ENCODE measurements at regions not wholly inside any gene's neighbourhood (a gene's known extent, or its start where the extent isn't known, plus 50 kb on each side); places are given as distances from the start of the nearest gene placed in this dataset.
"Not testable (repeated sequence)": the region's sequence is repeated elsewhere in the genome, so short reads cannot be mapped to it uniquely, and the experiment has no call there.

DNA sequence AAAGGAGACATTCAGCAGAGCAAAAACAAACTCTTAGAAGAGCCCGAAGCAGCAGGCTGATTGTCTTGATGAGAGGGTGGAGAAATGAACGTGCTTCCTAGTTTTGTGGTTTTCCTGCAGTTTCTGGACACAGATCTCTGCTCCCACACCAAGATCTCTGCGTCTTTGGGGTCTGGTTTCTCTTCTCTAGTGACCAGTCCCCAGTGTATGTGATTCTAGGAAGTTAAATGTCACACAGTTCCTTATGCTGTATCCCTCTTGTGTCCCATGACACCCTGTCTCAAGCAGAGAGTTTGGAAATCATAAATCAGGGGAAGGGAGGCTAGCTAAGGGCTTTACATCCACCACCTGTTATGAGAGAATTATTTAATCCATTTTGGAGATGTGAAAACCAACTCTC, 55.4 kb upstream of the KLF14 start:
- no peak for DNase-seq (ENCODE audit: low read depth)

DNA sequence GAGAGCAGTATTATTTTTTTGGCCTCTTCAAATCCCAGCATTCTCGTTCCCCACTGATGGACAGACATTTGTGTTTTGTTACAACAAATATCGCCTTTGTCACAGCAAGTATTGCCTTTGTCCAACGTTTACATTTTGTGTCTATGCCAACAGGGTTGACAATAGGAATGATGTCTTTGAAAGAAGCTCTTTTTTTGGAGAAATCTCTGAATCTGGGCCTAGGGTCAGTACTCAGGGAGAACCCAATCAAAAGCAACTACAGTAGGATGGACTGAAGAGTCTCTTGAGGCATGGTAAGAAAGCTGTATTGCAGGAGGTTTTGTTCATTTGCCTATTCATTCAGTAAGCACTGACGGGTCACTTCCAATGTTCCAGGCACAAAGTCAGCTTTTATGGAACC, 57.7 kb upstream of the KLF14 start:
- no peak for DNase-seq (ENCODE audit: low read depth)

DNA sequence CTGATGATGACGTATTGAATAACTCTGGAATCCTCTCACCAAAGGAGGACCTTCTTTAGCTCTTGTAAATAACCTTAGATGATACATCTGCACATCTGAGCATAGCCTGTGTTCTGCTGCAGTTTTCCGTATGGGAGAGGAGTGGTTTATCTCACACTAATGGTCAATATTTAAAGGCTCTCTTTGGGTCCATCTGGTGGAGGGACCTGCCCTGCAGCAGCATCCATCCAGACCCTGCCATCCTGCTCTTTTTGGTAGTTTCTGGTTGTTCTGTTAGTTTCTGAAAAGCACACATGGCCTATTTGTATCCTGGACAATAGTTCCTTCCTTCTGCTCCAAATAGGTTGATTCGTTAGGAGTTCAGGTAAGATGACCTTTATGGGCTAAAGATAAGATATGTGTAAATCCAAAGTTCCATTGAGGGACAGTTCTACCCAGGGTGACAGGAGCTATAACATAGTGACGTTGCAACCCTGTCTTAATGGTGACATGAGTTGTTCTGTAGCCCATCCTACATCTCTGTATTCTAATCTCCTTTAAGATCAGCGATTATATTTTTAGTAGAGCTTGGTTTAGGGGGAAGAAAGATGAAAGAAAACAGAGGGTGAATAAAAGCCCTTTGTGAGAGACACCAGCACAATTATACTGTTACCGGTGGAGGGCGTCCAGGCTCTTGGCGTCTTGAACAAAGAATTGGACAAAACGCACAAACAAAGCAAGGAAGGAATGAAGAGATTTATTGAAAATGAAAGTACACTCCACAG, 60.0 kb upstream of the KLF14 start:
- DNase-seq (ENCODE audit: low read depth), result no peak

DNA sequence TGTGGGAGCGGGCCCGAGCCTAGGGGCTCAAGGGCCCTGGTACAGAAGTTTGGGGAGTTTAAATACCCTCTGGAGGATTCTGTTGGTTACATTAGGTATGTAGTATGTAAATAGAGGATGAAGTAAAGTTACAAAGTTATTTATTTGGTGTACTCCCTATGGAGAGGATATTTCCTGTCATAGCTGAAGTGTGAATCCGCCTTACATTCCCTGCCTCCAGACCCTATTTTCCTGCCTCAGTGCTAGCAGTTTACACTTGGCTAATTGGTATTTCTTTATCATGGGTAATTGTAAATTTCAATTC, 60.6 kb upstream of the KLF14 start:
- no peak for DNase-seq (ENCODE audit: low read depth)

DNA sequence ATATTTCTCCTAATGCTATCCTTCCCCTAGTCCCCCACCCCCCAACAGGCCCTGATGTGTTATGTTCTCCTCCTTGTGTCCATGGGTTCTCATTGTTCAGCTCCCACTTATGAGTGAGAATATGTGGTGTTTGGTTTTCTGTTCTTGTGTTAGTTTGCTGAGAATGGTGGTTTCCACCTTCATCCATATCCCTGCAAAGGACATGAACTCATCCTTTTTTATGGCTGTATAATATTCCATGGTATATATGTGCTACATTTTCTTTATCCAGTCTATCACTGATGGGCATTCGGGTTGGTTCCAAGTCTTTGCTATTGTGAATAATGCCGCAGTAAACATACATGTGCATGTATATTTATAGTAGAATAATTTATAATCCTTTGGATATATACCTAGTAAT, 62.4 kb upstream of the KLF14 start:
- not testable (repeated sequence) for DNase-seq (ENCODE audit: low read depth)

DNA sequence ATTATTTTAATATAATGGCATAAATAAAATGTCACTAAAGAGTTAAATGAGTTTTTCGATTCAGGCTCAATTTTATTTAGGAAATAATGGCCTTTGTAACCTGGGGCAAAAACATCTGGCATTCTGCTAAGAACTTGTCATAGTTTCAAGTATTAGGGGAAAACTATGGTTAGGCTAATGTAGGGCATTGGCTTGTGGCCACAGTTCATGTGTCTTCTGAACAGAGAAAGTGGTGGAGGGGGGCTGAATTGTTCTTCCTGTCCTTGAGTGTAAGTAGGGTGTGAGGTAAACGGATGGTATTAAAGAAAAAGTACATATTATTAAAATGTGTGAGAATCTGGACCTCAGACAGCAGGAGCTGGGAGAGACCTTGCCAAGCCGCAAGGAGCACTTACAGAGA, 69.1 kb upstream of the KLF14 start:
- DNase-seq (ENCODE audit: low read depth), result no peak

DNA sequence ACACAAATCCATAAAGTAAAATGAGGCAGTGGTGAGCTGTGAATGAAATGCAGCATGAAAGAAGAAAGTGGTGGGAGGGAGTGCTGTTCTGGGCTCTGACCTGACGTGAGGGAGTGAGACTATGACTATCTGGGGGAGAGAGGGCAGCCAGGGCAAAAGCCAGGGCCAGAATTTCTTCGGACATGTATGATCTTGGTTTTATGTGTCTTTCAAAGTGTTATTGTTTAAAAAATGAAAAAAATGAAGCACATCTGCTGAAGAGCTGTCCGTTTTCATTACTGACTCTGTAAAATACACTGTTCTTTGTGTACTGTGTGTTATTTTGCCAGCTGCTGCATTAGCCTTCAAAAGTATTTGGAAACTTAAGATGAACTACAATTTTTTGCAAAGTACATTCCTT, 70.2 kb upstream of the KLF14 start:
- DNase-seq (ENCODE audit: low read depth), result no peak

DNA sequence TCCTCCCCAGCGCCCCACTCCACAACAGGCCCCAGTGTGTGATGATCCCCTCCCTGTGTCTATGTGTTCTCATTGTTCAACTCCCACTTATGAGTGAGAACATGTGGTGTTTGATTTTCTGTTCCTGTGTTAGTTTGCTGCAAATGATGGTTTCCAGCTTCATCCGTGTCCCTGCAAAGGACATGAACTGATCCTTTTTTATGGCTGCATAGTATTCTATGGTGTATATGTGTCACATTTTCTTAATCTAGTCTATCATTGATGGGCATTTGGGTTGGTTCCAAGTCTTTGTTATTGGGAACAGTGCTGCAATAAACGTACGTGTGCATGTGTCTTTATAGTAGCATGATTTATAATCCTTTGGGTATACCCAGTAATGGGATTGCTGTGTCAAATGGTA, 78.8 kb upstream of the KLF14 start:
- DNase-seq (ENCODE audit: low read depth), result not testable (repeated sequence)

DNA sequence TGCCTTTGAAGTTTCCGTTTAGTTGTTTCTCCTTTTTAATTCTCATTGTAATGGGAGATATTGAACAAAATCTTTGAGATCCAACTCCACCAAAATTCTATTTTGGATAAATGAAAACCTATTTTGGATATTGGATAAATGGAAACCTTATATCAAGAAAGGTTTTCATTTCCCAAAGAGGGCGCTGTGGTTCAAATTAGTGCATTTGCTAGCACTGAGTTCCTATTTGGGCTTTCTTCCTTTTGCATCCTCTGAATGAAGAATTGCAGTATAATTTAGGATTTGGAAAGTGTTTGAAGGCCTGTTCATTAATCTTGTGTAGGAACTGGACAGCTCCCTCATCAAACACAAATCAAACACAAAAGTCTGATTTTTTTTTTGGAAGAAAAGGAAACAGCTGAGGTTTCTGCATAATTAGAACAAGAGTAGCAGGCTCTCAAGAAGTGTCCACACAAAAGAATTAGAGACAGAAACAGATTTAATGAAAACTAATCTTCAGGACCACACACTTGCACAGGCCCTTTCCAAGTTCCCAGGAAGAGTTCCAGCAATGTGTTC, 80.8 kb upstream of the KLF14 start:
- no peak for DNase-seq (ENCODE audit: low read depth)

DNA sequence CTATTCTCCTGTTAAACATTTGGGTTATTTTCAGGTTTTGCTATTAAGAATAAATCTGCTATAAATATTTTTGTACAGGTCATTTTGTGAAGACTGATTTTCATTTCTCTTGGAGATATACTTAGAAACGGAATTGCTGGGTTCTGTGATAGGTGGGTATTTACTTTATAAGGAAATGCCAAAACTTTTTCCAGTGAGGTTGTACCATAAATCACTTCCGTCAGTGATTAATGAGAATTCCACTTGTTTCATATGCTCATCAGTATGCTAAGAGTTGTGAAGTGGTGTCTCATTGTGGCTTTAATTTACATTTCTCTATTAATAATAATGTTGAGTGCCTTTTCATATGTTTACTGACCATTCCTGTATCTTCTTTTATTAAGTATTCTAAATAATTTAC, 84.0 kb upstream of the KLF14 start:
- DNase-seq (ENCODE audit: low read depth), result no peak

DNA sequence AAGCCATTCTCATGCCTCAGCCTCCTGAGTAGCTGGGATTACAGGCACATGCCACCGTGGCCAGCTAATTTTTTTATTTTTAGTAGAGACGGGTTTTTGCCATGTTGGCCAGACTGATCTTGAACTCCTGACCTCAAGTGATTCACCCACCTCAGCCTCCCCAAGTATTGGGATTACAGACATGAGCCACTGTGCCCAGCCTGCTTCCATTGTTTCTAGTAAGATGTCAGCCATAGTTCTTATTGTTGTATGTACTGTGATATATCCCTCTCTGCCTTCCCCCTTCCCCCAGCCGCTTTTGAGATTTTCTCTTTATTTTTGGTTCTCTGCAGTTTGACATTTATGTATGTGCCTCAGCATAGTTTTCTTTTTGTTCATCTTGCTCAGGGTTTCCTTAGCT, 87.9 kb upstream of the KLF14 start:
- no peak for DNase-seq (ENCODE audit: low read depth)

DNA sequence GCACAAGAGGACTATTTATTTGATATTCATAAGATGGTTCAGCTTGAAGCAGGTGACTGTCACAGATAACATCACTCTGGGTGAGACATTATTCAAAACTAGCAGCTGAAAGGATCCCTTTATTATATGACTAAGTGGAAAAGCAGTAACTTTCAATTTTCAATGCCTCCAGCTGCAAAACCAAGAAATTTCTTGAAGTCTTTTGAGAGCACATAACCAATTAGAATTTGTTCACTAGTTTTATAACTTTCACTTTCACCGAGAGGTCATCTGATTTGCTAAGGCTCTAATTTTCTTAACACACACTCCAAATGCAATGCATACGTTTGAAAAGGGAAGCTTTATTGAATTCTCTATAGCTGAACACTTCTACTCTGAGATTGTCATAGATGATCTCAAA, 88.6 kb upstream of the KLF14 start:
- DNase-seq (ENCODE audit: low read depth), result no peak

DNA sequence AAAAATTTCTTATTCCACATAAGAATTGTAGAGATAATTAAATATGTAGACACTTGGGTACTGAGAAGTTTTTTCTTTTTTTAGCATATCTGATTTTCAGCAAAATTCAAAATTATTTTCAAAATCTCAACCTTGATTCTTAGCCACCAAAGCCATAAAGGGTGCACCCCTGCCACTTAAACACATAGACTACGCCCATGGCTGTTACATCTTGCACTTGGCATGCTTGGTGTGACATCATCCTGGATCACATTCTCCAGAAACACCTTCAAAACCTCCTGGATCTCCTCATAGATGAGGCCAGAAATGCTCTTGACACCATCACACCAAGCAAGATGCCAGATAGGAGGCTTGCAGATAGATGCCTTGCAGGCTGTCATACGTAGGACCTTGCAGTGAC, 89.1 kb upstream of the KLF14 start:
- no peak for DNase-seq (ENCODE audit: low read depth)

DNA sequence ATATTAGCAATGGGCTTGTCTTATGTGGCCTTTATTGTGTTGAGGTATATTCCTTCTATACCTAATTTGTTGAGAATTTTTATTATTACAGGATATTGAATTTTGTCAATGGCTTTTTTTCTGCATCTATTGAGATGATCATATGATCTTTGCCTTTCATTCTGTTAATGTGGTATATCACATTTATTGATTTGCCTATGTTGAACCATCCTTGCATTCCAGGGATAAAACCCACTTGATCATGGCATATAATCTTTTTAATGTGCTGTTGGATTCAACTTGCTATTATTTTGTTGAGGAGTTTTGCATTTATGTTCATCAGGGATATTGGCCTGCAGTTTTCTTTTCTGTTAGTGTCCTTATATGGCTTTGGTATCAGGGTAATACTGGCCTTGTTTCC, 91.8 kb upstream of the KLF14 start:
- DNase-seq (ENCODE audit: low read depth), result no peak

DNA sequence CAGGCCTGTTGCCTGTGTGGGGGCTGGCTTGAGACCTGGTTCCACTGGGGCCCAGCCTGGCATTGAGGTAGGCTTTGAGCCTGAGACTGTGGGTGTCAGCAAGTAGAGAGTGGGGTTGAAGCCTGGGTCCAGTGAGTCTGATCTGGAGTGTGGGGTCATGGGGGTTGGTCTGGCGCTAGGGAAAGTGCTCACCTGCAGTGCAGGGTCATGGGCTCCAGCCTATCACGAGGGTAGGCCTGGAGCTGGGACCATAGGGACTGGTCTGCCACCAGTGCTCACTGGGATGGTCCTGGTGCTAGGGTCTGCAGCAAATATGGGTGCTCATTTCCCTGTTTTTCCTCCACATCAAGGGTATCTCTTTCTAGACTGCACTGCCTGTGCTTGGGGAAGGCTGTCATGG, 95.4 kb upstream of the KLF14 start:
- DNase-seq (ENCODE audit: low read depth), result no peak

DNA sequence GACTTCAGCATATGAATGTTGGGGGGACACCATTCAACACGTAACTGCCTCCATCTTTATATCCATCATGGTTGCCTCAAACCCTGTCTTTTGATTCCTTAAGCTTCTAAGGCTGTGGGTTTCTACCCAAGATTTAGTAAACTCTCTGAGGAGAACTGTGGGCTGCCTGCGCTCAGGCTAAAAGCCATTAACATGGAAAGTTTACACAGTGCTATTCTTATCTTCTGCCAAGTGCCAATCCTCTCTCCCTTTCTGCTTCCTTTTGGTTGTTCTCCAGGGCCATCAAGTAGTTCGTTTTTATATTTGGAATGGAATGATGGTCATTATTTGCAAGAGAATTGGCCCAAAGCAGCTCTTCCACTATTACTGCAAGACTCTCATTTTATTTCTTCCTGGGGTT, 97.3 kb upstream of the KLF14 start:
- DNase-seq (ENCODE audit: low read depth), result no peak

DNA sequence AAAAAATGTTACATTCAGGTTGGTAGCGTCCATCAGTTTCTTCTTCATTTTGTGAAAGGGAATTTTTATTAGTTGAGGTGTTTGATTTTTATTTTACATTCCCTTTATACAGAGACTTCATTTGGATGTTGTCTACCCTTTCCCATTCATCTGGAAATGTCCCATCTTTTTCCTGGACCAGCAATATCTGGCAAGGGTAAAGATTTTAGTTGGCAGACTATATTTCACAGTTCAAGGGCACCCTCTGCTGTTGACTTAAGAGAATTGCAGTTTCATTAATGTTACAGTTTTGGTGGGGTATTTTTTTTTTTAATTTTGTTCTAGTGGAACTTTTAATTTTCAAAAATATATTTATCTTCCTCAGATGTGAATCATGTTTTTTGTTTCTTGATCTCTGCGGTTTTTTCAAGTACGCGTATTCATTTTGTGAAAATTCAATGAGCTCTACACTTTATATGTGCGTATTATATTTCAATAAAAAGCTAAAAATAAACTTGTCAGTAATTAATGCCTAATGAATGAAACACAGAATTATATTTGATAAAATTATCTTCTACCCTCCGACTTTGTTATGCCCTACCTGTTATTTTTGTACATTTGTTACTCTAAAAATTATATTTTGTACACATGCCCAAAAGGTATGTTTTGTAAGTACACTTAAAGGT, 97.9 kb upstream of the KLF14 start:
- DNase-seq (ENCODE audit: low read depth), result no peak

DNA sequence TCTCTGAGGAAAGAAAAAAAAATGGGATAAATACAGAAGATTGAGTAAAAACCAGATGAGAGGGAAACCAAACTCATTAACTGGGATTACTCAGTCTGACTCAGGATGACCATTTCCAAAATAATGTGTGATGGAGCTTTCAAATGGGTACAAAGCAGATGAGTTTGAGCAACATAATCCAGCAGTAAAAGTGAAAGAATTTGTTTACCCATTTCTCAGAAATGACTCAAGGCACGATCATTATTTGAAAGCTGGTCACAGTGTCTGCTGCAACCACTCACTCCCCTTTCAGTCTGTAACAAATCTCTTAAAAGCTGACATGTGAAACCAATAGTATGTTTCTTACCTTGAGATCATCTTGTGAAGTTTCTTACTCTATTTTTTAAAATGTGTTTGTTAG, 104.7 kb upstream of the KLF14 start:
- no peak for DNase-seq (ENCODE audit: low read depth)

DNA sequence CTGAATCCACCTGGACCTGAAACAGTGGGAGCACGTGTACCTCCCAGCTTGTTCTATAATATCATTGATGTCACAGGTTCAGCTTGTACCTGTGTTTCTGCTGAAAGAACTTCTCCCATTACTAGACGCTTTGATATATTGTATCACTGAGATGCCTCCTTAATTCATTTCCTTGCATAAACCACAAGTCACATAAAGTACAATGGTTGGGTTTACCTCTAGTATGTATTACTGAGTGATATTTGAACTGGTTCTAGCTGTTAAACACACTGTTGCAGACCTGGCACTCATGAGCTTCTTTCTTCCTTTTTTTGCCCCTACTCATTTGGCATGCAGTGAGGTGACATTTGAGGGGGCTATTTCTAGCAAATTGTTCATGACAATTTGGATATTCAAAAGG, 106.6 kb upstream of the KLF14 start:
- no peak for DNase-seq (ENCODE audit: low read depth)

DNA sequence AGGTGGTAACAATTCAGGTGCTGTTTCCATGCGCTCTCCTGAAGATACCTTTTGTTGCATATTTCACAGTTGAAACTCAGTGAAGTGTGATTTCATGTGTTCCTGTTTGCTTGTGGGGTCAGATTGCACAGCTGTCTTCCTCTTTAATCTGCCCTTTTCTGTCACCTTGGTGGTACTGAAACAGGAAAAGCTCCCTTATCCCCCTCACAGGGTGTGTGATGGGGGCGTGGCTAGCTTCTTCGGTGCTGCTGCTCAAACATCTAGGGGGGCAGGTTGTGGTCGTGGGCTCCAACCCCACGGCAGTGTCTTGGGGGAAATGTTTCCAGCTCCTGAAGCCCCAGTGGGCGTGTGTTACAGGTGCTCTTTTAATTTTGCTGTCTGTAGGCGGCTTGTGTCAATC, 107.4 kb upstream of the KLF14 start:
- no peak for DNase-seq (ENCODE audit: low read depth)

DNA sequence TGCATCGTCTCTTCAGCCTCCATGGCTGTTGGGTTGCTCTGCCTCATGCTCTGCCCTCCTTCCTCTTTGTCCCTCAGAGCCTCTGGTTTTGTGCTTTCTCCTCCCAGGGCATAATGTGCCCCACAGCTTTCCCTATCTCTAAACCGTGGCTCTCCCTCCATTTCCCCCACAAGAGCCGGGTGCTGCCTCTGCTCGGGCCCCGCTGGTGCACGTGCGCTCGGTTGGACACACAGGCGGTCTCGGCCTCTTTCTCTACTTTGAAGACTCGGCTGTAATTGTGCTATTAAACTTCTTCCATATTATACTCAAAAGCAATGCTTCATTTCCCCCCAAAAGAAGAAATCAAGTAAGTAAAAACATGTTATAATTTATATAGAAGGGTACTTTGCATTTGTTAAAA, 109.7 kb upstream of the KLF14 start:
- DNase-seq (ENCODE audit: low read depth), result no peak

DNA sequence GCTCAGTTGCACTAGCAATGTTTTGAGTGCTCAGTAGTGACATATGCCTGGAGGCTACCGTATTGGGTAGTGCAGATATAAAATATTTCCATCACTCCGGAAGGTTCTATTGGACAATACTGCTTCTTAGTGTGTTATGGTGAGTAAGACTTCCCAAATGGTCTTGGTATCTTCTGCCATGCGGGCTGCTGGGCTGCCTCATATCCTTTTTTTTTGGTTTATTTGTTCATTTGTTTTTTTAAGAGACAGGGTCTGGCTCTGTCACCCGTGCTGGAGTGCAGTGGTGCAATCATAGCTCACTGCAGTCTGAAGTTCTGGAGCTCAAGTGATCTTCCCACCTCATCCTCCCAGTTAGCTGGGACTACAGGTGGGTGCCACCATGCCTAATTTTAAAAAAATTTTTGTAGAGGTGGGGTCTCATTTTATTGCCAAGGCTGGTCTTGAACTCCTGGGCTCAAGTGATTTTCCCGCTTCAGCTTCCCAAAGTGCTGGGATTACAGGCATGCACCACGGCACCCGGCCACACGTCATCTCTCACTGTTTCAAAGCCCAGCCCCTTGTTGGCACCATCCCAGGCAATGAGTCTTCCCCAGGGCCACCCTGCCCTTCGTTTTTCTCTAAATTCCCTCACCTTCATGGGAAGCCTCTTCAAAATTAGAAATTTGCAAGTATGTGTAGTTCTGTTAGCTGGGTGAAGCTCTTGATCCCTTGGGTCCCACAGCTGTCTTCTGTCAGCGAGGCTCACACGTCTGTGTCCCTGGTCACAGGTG, 111.0 kb upstream of the KLF14 start:
- DNase-seq (ENCODE audit: low read depth), result no peak

DNA sequence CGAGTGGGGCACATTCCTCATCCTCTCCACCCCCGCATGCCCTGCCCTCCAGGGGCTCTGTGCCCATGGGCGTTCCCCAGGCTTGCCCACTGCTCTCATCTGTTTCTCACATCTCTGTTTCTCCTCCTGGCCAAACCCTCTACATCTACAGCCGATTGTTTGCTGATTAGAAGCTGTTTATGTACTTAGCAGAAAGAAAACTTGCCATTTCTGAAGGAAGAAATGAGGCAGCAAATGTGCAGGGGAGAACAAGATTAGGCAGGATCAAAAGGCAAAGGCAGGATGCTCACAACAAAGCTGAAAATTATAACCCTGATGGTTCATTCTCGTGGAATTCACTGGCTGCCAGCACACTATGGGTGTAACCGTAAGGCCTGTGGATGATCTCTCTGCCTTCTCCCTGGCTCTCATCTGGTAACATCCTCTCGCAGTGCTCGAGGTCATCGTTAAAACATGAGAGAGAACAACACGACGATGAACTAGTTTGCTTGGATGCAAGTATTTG, 111.6 kb upstream of the KLF14 start:
- no peak for DNase-seq (ENCODE audit: low read depth)
